CD4-positive, alpha-beta T cell treated with Interleukin-4 for 4 hours (primary cell): ENCODE measurements at regions not wholly inside any gene's neighbourhood (a gene's known extent, or its start where the extent isn't known, plus 50 kb on each side); places are given as distances from the start of the nearest gene placed in this dataset.

Experiments used
- DNase-seq: peaks from one replicate; pipeline ENCODE4 v3.0.0-alpha.2; 2020

DNA sequence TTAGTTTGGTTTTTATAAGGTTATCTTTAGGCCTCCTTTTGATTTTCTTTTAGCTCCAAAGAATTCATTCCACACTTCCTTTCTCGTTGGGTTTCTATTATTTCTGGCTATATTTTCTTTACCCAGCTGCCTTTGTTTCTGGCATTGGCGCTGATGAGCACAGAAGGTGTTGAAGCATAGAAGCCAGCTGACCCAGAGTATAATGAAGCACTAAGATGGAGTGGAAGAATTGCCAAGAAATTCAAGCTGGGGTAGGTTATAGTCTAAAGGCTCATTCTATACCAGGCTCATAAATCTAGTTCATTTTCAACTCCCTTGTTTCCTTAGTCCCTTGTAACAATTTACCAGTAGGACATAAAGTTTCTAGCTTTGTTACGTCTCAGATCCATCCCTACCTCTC, 169.5 kb downstream of the HRH4 start:
- DNase-seq: no peak

DNA sequence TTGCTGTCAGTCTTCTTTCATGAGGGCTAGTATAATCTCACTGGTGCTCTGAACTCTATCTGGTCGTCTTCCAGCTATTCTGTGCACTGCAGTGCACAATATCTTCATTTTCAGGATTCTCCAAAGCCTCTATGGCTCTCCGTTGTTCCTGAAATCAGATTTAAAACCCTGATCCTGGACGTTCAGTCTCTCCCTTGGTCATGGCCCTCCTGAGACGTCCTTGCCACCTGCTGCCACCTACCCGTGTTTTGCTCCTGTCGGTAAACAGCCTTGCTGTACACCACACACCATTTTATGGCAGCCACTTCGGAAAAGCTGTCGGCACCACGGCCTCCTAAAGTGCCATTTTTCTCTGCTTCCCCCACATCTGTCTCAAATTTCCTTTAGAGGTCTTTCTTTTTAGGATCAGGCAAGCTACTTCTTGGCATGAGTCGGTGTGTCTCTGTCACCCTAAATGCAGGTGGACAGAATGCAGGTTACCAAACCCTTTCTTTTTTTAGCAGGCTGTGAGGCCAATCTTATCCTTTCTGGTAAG, 170.0 kb downstream of the HRH4 start:
- DNase-seq: no peak

DNA sequence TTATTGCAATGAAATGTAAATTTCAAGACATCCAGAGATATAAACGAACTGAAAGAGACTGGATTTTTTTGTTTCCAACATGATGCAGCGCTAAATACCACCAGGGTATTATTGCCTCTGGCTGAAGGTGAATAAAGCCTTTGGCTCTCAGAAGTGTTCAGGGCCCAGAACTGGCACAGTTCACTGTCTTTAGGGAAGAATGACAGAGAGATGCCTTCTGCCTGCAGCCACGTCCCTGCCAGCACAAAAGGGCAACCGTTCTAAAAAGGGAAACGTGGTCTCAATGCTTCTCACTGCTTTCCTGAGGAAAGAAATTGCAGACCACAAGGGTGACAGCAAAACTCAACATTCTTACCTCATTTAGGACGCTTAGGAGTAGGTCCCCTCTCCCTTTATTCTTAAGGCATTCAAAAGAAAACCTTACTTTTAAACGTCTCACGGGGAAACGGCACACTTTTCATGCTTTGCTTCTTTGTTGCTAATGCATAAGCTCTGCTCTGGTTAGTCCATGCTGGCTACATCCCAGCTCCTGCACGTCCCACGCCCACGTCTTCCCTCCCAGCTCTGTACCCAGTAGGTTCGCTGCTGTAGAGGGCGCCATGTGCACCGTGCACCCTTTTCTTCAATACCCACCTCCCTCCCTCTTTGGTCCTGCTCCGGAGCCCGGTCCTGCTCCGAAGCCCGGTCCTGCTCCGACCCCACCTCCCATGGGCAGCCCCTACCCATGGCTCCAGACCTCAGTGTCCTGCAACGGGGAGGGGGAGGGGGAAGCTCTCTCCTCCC, 171.0 kb downstream of the HRH4 start:
- no peak for DNase-seq

DNA sequence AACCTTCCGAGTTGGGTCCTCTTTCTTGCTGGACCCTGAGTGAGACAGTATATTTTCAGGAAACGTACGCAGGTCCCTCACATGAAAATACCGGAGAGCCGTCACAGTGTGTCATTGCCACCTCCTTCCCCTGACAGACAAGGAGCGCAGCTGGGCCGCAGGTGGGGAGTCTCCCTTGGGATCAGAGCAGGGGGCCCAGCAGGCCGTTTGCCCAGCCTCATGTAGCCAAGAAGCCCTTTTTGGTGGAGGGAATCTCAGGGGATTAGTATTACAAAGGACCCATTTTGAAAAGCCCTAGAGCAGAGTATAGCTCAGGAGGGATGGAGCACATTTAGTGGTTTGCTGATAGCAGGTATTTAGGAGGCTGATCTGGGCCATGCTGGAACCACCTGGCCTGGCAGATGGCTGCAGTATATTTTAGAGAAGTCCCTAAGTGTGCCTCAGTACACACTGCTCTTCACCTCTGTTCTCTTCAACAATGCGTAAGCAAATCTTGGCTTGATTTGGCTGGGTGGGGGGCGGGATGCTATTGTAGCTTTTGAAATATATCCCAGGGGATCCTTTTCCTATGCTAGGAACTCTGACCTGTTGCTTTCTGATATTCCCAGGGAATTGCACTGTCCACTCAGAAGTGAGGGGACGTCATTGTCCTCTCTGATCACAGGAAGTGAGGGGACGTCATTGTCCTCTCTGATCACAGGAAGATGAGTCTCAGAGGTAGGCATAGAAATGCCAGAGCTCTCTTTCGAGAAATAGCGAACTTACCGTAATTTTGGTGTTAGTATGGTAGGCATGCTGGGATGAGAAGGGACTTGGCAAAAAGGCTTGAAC, 171.9 kb downstream of the HRH4 start:
- DNase-seq: no peak

DNA sequence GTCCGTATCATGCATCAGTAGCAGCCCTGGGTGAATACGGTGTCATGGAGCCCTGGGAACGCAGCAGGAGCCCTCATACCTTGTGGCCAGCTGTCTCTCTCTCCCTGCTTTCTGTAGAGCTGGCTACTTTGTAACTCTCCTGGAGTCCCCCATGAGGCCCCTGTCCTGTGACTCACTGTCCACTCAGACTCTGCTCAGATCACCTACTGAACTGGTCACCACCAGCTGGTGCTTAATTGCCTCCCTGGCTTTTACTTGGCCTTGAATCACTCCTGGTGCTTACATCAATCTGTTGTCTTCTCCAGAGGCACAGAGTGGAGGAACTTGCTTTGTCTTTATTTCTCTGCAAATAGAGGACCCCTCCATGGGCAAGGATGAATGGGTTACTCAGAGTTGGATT, 172.7 kb downstream of the HRH4 start:
- DNase-seq: no peak

DNA sequence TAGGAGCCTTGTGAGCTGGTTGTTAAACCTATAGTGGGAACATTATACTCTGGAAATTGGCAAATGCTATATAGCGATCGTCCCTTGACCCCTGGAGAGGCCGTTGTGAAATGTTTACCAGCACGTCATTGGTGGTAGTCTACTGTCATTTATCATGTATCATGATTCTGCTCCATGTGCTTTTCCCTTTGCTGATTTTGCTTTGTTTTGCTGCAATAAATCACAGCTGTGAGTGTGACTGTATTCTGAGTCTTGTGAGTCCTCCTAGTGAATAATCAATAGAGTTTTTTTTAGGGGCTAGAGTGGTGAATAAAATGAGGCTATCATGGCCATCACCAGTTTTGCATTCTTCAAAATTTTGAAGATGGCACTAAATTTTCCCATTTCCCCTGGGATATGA, 189.1 kb downstream of the HRH4 start:
- DNase-seq: no peak

DNA sequence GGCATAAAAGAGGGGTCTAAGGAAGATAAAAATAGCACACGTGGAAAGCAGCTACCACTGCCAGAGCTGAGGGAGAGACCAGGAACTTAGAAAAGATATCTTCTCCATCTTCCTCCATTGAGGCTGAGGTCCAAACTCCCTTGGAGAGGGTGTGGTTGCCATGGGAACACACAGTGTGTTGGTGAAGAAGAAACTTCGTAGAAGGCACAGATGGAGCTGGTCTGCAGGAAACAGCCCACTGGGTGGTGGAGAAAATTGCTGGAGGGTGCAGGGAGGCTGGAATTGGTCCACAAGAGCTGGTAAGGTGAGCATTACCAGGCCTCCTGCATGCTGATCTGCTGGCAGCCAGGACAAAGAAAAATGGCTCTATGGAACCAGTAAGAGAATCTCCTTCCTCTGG, 191.0 kb downstream of the HRH4 start:
- no peak for DNase-seq

DNA sequence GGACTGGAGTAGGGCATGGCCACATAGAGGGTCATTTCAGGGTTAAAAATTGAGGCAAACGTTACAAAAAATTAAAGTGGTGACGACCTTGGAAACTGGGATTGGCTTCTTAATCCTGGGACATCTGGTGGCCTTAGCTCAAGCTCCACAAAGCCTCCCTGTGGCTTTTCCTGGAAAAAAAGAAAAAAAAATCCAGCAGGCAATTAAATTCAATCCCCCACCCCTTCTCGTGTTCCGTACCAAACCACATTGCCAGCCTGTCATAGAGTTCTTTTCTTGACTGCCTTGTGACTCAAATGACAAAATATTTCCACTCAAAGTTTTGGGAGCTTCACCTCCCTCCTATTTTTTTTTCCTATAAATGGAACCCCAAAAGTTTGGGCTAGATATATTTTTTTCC, 195.6 kb downstream of the HRH4 start:
- DNase-seq: no peak

DNA sequence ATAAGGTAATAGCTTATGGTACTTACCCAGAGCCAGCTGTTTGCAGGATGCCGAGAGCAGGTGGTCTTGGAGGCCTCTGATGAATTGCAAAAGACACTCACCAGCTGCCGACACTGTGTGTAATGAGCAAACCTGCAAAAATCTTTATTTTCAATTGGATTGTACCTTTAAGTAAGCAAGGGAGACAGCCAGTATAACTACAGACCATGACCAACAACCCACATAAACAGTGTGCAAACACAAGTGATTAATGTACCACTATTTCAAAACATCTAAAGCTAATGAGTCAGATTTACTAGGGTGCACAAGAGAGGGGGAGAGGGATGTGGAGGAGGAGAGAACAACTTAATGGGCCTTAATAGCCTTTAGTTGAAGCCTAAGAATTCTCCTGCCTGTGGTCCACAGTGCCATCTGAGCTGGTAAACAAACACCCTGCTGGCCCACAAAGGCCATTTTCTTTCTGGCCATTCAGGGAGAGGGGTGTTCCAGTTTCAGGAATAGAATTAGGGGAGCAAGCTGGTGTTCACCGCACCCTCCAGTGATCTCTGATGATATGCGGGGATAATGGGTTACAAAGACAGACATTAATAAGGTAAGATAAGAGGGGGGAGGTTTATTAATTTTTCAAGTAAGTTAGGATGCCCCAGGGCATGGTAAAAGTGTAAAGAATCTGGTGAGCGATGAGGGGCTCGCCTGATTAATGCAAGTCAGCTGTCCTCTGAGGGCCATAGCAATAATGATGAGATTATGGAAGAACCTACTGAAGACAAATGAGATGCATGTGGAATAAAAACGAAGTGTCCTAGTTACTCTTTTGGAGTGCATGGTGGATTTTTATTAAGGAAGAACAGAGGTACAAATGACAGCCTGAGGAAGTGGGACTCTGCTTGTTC, 196.4 kb downstream of the HRH4 start:
- no peak for DNase-seq

DNA sequence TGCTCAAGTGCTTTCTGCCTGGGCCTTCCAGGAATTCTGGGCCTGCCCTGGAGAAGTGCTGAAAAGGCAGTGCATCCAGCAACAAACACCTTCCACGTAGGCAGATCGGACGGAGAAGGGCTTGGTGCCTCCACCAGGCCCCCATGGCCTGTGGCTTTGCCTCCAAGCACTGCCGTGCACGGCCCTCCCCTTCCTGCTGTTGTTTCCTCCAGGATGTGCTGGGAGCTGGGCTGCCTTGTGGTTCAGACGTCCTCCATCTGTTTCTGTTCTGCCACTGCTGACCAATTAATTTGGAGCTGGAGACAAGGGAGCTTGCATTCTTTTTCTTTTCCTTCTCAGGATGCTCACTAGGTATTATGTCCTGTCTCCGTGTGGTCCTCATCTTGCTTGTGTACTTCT, 197.0 kb downstream of the HRH4 start:
- DNase-seq: no peak

DNA sequence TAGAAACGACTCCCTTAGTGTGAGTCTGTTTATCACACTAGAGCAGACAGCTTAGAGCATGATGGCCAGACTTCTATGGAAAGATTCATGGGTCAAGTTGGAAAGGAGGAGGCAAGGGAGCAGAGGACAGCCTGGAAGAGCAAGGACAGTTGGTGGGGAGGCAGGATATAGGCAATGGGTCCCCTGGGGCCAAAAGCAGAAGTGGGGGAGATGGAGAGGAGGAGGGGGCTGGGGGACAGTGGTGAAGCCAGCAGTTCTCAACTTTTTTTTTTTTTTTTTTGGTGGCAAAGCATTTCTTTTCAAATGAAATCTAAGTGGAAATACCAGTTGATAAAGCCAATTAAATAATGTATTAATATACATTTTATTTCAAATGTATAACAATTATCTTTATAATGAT, 197.9 kb downstream of the HRH4 start:
- no peak for DNase-seq

DNA sequence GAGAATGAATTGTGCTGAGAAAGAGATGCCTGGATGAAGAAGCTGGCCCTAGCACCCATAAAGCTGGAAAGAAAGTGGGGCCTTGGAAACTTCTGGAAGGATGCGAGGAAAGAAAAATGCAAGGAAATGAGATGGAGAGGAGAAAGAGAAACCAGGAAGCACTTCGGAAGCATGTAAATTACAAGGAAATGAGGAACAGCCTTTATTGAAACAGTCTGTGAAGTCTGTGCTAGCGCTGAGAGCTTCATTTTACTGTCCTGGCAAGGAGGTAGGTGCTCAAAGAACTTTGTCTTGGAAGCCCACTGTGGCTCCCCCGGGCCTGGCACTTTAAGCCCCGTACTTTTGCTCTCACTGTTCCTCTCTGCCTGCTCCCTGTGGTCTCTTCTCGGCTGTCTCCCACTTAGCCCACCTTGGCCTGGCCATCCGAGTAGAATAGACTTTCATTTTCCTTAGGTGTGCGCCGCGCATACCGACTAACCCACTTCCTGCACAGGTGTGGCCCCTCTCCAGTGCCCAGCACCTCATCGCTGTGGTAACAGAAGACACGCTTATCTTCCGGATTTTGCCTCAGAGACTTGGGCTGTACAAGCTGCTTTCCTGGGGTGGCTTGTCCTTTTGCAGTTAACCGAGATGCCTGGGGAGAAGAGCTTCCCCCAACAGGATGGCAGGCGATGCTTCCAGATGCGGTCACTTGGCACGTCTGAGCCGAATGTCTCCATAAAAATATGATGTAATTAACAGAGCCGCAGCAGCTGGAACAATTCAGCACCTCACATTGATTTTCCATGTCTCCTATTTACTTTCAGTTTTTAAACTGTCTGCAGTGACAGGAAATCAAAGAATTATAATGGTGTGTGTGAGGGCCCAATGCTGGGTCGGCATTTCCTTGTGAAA, 199.6 kb downstream of the HRH4 start:
- DNase-seq: peak; percentile 21

DNA sequence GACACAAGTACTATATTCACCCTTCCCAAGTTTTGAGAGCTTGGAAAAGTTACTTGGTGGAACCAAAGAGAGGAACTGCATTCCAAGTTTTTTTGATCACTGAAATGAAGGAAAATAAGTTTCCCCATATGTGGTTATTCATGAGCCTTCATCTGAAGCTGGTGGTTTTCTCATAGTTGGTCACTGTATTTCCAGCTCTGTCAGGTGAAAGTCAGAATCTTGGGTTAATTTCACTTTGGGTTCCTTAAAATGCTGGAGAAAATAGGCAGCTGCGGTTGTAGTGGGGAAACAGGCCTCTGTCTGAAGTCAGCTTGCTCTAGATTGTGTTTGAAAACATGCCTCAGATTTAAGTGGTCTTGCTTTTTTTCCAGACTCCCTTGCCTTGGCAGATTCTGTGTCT, 200.5 kb downstream of the HRH4 start:
- no peak for DNase-seq

DNA sequence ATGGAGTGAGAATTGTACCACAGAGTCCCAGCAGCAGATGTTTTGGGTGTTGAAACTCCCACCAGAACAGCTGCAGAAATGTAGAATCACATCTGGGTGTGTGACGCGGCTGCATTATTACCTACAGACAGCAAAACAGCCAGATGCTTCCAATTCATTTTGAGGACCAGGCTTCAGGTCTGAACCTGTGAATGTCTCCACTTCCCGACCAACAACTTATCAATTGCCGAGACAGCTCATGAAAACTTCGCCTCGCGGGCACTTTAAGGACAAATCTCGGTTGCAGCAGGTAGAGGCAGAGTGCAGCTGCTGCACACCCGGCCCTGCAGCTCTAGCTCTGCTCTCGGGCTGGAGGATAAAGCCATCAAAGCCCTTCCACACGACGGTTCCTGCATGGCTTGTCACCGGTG, 202.0 kb downstream of the HRH4 start:
- DNase-seq: no peak

DNA sequence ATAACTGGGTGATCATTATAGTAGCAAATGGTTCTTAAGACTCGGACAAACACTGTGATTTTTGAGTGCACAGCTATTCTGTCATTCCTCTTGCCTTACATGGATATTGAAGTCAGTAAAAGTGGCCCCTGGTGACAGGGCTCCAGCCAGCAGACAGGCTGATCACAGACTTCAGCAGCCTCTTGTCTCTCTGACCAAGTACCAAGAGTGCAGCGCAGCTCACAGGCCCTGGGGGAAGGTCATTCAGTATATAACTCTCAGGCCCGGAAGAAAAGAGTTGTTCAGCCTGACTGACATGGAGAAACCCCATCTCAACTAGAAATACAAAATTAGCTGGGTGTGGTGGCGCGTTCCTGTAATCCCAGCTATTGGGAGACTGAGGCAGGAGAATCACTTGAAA, 202.6 kb downstream of the HRH4 start:
- no peak for DNase-seq

DNA sequence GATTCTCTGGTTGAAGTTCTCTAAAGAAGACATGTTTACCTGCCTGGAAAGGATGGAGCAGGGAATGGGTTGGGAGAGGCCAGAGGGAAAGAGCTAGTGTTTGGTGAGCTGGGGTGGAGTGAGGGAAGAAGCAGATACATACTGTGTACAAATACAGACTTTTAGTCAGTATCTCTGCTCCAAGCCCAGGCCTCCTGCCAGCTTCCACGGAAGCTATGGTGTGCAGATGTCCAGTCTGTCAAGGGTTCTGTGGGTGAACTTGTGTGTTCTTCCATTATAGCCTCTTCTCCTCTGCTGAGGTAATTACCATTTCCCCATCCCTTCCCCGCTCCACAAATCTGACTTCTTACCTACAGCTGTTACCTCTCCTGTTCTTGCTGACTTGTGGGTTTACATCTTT, 208.6 kb downstream of the HRH4 start:
- DNase-seq: no peak

DNA sequence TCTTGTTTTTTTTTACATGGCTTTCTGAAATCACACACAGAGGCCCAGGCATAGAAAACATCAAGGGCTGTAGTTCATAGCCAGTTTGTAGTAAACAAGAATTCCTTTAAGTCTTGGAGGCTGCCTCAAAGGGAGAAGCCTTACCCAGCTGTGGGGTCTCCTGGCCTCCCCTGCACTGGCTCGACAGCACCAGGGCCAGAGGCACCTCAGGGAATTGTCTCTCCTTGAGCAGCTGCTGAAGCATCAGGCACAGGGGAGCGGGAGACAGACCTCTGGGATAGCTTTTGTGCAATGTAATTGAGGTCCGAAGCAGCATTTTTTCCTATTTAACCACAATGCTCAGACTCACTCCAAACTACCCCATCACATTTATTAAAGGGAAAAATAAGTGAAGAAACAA, 209.1 kb downstream of the HRH4 start:
- DNase-seq: no peak

DNA sequence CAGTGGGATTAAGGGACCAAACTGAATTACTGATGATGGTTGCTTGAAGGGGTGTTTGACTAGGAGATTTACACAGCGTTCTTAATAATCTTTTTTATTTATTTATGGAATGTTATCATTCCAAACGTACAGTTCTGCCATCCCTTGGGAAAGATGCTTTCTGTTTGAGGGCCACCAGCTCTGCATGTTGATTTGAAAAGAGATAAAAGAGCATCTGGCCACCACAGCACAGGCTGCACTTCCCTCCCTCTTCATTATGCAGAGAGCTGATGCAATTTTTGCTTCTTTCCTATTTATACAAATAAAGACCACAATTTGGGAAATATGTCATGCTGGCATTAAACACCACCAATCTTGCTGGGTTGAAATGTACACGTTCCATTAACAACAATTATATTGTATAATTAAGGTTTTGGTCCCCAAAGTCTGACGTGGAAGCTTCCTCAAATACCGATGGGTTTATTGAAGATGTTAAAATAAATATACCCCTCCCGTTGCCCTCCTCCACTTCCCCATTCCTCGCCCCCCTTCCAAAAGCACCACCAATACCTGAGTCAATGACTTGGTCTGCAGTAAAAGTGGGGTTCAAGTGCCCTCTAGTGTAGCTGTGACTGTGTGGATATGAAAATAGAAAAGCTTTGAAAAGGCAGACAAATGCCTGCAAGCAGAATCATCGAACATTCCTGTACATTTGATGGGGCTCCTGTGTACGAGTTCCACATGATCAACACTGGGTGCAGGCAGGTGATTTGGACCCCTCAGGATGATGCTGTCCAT, 211.9 kb downstream of the HRH4 start:
- DNase-seq: no peak

DNA sequence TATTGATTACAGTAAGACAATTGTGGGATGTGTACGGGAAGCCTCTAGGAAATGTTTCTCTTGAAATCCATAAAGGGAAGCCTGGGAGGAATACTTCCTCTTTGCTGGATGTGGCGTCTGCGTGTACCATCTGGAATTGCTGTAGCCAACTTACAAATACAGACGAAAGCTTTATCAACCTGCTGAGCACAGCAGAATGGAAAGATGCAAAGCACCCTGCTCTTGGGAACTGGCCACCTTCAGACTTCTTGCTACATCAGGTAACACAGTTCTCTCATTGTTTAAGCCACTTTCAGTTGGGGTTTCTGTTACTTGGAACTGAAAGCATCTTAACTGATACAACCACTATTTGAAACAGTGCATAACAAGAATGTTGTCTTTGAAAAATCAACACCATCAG, 213.8 kb downstream of the HRH4 start:
- no peak for DNase-seq

DNA sequence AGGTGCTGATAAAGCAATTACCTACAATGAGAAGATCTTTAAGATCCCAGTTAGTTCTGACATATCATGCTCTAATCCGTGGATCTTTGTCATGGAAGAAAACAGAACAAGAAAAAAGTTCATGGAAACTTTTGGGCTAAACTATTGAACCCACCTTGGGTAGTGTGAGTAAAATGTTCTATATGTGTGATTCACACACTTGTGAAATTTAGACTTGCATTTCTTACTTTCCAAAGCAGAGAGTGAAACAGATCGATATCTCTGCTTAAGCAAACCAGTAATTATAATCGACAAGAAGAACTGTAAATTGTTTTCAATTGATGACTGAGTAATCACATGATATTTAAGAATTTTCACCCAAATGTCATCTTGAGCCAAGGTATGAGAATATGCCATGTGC, 214.2 kb downstream of the HRH4 start:
- DNase-seq: no peak

DNA sequence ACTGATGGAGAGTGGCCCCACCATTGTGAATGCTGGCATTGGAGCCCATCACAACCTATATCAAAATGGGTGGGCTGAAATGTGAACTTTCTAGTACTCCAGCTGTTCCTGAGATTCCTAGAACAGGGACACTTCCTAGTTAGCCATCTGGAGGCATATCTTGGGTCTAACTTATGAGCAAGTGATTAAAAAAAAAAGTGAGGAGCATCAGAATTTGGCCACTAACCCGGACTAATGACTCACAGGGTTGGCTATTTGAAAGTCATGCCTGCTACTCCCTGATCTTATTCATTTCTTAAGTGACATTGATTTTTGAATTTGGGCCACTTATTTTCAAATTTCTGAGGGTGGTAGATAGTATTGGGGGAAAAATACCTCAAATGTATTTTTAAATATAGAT, 216.6 kb downstream of the HRH4 start:
- no peak for DNase-seq
